GM19395 (cell line): ENCODE measurements at regions not wholly inside any gene's neighbourhood (a gene's known extent, or its start where the extent isn't known, plus 50 kb on each side); places are given as distances from the start of the nearest gene placed in this dataset.
"Not testable (repeated sequence)": the region's sequence is repeated elsewhere in the genome, so short reads cannot be mapped to it uniquely, and the experiment has no call there.

Experiments used
- ATAC-seq: cut with Tn5 transposase; IDR thresholded peaks from one replicate; pipeline ENCODE4 v1.9.1; 2021; ENCODE audit warnings: mild to moderate bottlenecking, moderate library complexity; ENCODE audit not compliant: unreplicated experiment

- no peak for ATAC-seq
Measured at GRCh38 chr1:57536749-57537423, 113.0 kb upstream of the DAB1 start.

- no peak for ATAC-seq
Measured at GRCh38 chr1:57532299-57532698, 108.4 kb upstream of the DAB1 start.

DNA sequence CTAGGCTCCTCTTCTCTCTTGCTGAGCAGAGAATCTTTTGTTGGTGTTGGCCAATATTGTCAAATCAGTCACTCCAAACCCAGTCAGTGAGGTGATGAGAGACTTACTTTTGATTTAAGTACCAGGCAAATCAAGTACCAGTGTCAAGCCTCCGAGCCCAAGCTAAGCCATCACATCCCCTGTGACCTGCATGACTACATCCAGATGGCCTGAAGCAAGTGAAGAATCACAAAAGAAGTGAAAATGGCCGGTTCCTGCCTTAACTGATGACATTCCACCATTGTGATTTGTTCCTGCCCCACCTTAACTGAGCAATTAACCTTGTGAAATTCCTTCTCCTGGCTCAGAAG lies 107.0 kb upstream of the DAB1 start:
- ATAC-seq: not testable (repeated sequence)

- ATAC-seq: no peak
Measured at GRCh38 chr1:57530206-57530910, 106.5 kb upstream of the DAB1 start.

GRCh38 chr1:57522575-57522974 lies 98.7 kb upstream of the DAB1 start:
- ATAC-seq: no peak

DNA sequence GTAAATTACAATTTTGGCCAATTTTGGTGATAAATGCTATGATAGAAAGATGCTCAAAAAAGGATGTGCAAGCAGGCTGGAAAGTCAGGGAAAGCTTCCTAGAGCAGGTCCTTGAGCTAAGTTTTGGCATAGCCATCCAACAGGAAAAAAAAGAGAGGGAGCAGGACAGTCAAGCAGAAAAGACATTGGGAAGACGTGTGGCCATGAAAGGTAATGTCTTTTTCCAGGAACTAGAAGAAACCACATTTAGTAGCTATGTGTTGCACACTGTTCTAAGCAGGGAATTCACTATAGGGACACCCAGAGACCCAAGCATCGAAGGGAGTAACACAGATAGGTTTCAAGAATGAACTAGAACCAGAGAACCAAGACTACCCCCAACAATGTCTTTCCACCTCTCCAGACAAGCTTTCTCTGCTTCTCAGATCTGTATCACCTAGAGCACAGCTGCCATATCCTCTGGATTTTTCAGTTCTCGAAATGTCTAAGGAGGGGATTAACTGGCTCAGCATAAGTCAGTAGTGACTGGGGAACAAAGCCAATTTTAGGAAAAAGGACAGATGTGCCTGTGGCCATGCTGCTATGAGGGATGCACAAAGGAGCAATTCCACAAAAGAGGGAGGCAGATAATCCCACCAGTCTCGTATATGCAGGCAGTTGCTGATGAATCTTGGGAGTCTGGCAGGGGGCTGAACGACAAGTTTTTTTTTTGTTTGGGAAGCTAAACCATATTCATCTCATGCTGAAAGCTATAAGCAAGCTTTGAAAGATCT lies 97.1 kb upstream of the DAB1 start:
- no peak for ATAC-seq

DNA sequence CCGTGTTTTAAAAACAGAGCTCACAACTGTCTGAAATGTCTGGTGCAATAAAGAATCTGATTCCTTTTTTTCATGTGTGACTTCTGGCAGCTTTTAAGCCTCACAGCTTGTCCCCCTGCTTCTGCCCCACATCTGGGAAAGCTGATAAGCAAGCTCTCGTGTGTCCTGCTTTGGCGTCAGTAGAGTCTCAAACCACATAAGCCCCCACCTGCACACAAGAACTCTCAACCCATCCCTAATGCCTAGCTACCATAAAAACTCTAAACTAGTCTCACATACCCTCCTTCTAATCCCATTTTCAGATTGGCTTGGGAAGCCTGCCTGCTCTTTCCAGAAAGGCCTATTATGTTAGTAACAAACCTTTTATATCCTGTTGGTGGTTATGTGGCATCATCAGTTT lies 94.6 kb upstream of the DAB1 start:
- no peak for ATAC-seq

GRCh38 chr1:57517587-57518374 lies 93.9 kb upstream of the DAB1 start:
- no peak for ATAC-seq

- ATAC-seq: no peak
Measured at GRCh38 chr1:57512386-57512785, 88.5 kb upstream of the DAB1 start.

- ATAC-seq: no peak
Measured at GRCh38 chr1:57506941-57507340, 83.1 kb upstream of the DAB1 start.

- no peak for ATAC-seq
Measured at GRCh38 chr1:57503337-57503736, 79.5 kb upstream of the DAB1 start.

GRCh38 chr1:57500136-57500830 lies 76.4 kb upstream of the DAB1 start:
- ATAC-seq: no peak

- ATAC-seq: no peak
Measured at GRCh38 chr1:57494530-57495079, 70.7 kb upstream of the DAB1 start.

DNA sequence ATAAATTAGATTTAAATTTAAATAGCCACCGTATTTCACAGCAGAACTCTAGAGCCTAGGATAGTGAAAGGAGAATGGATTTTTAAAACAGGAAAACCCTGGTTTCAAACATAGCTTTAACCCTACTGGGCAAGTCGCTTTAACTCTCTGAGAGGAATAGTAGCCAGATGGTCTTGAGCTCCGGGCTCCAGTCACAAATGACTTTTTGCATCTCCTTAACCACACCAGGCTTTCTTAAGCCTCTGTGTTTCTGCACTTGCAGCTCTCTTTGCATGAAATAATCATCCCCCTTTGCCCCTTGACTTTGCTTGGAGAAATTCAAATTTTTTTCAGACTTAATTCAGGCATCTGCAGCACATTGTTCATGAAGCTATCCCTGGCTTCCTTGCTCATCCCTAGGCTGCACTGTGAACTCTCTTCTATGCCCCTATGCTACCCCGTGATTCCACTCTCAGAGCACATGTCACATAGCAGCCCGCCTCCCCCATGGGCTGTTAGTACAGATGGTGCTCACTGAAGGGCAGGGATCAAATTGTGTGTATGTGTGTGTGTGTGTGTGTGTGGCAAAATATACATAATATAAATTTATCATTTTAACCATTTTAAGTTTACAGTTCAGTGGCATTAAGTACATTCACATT lies 68.8 kb upstream of the DAB1 start:
- no peak for ATAC-seq

- no peak for ATAC-seq
Measured at GRCh38 chr1:57489358-57490036, 65.6 kb upstream of the DAB1 start.

GRCh38 chr1:57485643-57486042 lies 61.8 kb upstream of the DAB1 start:
- no peak for ATAC-seq

DNA sequence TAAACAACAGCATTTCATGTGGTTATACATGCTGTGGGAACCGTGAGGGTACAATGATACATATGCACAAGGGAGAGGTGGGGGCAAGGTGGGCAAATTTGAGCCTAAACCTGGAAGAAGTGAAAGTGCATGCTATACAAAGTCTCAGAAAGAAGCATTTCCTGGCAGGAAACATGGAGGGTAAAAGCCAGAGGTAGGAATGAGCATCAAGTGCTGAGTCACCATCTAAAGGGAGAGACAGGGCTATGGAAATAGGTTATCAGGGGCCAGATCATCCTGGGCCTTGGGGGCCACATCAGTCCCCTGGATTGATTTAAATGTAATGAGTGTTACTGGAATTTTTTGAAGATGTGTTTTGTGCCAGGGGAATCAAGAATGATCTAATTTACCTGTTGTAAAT lies 60.1 kb upstream of the DAB1 start:
- no peak for ATAC-seq

DNA sequence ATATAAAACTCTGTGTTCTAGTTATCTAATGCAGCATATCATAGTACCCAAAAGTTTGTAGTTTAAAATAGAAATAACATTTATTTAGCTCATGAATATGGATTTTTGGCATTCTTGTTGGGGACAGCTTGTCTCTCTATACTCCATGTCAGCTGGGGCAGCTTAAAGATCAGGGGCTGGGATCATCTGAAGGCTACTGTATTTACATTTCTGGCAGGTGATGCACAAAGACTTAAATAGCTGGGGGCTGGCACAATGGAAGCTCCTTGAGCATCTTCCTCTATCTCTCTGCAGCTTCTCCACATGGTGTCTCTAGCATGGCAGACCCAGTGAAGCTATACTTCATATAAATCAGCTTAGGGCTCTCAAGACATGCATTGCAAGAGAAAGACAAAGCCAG lies 55.6 kb upstream of the DAB1 start:
- no peak for ATAC-seq

GRCh38 chr1:57475366-57475765 lies 51.5 kb upstream of the DAB1 start:
- no peak for ATAC-seq
